GM21447 (cell line): ENCODE measurements at regions not wholly inside any gene's neighbourhood (a gene's known extent, or its start where the extent isn't known, plus 50 kb on each side); places are given as distances from the start of the nearest gene placed in this dataset.
"Not testable (repeated sequence)": the region's sequence is repeated elsewhere in the genome, so short reads cannot be mapped to it uniquely, and the experiment has no call there.

Experiments
- ATAC-seq: cut with Tn5 transposase; IDR thresholded peaks from one replicate; pipeline ENCODE4 v1.9.1; 2021; ENCODE audit not compliant: unreplicated experiment

DNA sequence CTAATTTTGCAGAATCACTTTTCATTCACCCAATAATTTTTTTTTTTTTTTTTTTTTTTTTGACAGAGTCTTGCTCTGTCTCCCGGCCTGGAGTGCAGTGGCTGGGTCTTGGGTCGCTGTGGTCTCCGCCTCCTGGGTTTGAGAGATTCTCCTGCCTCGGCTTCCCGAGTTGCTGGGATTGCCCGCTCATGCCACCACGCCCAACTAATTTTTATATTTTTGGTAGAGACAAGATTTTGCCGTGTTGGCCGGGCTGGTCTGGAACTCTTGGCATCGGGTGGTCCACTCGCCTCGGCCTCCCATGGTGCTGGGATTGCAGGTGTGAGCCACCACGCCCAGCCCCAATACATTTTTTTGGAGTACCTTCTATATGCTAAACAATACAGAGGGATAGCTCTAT lies 1120.0 kb upstream of the ATXN8OS start:
- ATAC-seq = no peak

DNA sequence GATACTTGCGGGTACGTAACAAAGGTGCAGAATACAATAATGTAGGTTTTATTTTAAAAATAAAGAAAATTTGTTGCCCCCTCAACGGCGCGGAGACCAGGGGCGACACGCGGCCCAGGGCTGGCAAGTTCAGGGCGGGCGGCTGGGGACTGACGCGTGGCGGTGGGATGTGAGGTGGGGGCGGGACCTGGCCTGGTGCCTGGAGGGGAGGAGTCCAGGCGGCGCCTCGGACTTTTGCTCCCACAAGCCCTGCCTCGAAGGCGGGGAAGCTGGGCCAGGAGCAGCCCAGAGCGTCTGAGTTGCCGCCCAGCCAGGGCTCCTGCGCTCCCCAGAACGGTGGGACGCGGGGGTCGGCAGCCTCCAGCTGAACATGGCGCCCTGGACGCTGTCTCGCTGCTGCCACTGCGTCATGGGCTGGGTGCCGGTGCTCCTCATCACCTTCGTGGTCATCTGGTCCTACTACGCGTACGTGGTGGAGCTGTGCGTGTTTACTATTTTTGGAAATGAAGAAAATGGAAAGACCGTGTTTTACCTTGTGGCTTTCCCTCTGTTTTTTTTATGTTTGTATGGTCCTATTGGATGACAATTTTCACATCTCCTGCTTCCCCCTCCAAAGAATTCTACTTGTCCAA lies 1122.8 kb upstream of the ATXN8OS start:
- ATAC-seq = no peak

DNA sequence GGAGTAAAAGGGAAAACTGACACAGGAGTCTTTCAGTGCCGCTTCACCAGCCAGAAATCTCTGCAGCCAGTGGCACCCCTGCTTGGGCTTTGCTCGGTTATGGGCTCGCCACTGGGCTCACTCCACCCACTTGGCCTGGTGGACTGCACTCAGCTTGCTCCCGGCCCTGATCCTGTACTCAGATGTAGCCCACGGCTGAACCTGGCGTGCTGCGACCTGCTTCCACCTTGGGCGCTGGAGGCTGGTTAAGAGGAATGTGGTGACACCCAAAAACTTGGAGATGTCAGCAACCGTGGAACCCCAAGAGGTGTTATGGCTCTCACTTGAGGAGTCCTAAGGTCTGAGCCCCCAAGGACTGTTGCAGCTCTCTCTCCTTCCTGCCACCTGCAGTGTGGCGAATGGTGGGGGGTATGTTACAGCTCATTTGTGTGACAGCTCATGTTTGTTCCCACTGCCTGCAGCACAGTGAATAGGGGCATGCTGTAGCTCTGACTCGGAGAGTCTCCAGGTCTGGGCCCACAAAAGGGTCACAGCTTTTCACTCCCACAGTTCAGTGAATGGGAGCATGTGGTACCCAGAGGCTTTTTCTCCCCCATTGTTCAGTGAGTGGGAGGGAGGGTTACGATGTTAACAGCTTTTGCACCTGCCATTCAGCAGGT lies 1124.5 kb upstream of the ATXN8OS start:
- ATAC-seq = no peak

DNA sequence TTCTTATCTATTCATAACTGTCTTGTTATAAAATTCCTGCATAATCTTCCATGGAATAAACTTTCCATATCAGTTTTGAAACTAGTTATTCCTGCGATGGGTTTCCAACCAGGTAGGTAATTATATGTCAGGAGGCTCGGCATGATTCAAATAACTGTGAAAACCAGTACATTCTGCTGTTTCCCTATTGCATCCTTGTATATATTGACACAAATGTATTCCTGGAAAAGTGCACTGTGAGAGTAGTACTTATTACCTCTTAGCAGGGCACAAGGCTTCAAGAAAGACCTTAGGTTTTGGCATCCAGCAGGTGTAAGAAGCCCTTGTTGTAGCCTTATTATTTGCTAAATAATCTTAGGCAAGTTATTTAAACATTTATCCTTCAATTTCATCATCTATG lies 1131.3 kb upstream of the ATXN8OS start:
- ATAC-seq = no peak

DNA sequence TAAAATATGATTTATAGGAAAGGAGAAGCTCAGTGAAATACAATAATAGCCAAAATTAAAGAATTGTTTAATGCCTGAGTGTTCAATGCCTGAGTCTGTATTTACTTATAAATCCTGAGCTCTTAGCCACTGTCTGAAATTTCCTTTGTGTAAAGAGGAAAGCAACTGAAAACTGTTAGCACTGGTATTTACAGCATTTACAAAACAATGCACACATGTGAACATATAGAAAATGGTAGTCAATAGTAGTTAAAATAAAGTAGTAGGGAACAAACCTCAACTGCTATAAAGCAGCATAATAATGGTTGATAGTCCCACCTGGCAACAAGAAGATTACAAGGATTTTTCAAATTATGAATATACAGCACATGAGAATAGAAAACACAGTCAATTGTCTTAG lies 1137.1 kb upstream of the ATXN8OS start:
- no peak for ATAC-seq

DNA sequence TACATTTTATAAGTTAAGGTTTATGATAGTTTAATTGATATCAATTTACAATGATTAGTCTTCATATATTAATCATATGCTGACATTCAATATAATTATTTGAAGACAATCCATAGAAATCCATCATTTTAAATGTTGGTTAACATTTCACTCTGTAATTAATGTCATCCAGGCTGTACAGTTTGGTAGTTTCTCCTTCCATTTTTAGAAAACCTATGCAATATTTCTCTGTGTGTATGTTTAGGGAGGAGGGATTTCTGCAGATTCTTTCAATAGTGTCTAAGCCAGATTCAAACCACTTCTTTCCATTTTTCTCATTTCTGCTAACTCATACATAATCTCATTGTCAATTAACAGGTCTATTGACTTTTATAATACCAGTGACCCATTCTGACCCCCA lies 1159.0 kb upstream of the ATXN8OS start:
- ATAC-seq = no peak

DNA sequence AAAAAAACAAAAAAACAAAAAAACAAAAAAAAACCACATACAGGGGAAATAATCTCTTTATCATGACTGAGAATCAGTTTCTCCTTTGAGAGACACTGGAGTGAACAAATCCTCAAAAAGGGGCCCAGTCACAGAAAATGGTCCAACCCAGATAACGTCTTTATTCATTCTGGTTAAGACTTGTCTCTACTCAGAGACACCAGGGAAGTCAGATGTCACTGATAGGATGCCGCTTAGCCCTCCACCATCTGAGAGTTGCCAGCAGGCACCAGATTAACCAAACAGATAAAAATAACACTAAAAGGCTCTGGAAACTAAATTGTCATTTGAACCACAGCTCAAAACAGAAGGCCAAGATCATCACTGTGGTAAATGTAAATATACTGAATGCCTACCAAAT lies 1163.4 kb upstream of the ATXN8OS start:
- no peak for ATAC-seq

DNA sequence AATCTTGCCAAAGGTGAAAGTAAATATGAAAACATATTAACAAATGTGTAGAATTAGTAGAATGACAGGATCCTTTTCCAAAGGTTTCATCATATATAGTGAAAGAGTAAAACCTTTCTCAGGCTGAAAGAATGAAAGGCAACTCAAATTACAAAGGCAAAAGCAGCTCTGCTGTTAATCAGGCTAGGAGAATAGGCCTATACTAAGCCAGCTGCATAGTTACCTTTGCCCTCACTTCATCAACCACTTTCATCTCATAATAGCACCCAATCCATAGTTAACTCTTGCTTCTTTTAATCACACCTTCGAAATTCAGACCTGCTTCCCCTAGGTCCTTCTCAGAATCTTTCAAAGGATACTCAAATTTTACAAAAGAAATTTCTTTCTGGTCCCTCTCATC lies 1167.6 kb upstream of the ATXN8OS start:
- no peak for ATAC-seq

DNA sequence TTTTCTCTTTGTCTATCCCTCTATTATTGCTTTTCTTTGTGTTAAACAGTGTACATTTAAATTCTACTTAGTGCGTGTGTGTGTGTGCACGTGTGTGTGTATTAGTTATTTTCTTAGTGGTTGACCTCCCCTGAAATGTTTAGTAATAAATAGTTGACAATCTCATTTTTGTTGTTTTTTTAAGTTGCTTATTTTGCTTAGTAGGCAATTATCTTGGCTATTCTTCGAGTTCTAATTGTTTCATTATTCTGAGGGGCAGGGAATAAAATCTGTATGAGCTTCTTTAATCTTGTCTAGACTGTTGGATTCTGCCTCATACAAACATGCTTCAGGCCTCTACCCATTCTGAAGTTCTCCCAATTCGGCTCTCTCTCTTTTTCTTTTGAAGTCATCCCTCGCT lies 1169.0 kb upstream of the ATXN8OS start:
- ATAC-seq = no peak

DNA sequence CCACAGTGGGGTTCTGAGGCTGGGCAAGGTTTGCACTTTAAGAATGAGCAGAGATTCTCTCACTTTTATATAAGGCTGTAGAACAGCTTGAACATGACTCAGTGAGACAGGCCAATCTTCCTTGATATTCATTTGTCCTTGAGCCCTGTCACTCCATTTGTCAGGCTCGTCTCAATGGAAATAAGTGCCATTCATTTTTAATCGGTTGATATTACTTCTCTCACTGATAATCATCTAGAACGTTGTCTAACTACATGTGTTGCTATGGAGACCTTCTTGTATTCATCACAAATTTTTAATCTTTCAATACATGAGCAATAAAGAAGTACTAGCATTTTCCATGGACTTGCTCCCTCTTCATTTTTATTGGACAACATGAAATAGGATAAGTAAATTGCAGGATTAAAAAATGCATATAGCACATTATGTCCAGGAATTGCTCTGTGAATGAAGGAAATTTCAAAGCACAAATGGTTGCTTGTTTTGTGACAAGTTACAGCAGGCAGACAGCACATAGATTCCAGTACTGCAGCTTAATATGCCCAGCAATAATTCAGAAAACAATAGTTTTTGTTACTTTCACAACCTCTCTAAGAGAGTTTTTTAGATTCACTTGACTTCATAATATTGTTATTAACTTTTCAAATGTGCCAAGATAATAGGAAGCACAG lies 1178.4 kb upstream of the ATXN8OS start:
- ATAC-seq = no peak

DNA sequence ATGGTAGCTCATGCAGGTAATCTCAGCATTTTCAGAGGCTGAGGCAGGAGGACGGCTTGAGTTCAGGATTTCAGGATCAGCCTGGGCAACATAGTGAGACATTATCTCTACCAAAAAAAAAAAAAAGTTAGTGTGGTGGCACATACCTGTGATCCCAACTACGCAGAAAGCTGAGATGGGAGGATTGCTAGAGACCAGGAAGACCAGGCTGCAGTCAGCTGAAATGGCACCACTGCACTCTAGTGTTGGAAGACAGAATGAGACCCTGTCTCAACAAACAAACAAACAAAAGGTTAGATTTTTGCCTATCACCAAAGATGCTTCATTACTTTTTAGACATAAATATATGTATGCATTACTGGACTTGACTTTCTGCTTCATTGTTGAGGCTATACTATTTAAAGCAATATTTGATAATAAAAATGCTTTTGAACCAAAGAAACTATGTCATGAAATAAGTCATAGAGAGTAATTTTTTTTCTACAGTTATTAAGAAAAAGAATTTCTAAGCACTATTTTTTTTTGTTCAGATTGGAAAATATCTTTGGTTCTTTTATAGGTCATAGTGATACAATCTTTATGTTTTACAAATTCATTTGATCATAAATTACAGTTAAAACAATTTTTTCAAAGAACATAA lies 1180.1 kb upstream of the ATXN8OS start:
- no peak for ATAC-seq

DNA sequence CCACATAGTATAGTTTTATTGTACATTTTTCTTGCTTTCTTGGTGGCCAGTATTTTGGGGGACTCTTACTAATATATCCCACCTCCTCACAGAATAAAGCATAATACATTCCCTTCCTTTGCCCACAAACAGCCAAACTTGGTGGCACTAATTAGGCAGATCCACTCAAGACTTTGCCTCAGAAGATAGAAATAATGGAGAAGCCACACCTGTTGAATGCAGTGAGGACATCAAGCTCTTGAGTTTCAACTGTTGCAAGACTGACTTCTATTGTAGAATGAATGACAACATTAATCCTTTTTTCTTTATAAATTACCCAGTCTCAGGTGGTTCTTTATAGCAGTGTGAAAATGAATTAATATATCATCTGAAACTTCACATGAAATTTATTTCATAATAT lies 1183.6 kb upstream of the ATXN8OS start:
- no peak for ATAC-seq

DNA sequence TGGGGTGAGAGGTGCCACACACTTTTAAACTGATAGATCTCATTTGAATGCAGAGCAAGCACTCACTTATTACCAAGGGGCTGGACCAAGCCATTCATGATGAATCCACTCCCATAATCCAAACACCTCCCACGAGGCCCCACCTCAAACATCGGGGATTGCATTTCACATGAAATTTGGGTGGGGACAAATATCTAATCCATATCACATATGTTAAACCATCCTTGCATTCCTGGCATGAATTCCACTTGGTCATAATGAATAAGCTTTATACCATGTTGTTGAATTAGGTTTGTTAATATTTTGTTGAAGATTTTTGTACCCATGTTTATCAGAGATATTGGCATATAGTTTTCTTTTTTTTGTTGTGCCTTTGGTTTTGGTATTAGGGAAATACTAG lies 1198.7 kb upstream of the ATXN8OS start:
- ATAC-seq = no peak

DNA sequence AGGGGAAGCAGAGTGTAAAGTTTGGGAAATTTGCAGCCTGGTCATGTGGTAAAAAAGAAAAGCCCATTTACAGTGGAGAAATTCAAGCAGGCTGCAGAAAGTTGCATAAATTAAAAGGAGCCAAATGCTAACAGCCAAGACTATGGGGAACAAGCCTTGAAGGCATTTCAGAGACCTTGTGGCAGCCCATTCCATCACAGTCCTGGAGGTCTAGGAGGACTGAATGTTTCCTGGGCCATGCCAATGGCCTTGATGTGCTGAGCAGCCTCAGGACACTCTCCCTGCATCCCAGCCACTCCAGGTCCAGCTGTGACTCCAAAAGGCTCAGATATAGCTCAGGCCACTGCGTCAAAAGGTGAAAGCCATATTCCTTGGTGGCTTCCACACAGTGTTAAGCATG lies 1202.4 kb upstream of the ATXN8OS start:
- no peak for ATAC-seq

DNA sequence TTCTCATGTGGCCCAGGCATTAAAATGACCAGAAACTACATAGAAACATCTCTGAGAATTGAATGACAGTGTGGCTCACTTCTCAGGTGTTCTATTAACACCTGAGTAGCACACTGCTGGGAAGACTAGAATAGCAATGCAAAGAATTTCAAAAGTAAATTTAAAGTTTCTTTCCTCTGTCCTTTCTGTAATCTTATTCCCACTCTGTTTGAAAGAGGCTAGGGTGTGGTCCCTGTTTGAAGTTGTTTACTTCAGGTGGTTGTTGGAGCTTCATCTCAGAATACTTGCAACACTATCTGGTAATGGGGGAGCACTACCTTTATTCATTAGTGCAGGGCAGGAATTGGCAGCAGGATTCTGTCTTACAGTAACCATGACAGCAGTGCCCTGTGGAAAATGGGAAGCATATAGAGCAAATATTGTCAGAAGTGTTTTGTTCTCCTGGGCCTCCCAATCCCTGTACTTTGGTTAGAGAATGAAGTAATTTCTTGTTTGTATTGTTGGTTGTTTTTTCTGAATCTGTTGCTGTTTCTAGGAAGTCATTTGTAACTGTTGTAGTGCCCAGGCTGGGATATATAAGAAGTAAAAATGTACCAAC lies 1210.2 kb upstream of the ATXN8OS start:
- no peak for ATAC-seq

DNA sequence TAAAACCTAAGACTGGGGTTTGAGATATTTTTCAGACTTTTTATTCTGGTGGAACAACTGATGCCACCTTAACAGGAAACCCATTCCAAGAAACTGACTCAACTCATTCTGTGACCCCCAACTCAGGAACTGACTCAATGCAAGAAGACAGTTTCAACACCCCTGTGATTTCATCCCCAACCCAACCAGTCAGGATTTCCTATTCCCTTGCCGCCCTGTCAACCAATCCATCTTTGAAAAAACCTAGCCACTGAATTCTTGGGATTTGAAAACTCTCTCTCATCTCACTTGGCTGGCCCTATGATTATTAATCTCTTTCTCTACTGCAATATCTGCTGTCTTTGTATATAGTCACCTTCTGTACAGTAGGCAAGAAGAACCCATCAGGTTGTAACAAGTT lies 1211.9 kb upstream of the ATXN8OS start:
- ATAC-seq = no peak

DNA sequence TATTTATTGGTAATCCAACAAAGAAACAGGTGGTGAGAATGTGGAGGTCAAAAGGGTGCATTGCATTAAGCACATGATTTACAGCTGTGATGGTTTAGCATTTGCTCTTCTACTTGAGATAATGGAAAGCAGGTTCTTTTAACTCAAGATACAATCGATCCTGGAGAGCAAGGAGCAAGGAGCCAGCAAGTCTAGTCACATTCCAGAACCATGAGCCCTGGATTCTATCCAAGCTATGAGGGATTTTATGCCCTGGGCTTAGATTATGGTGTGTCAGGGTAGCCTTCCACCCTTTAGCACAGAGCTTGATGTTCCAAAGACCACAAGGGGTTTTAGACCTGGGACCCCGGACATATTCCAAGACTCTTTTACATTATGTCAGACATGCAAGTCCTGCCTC lies 1213.9 kb upstream of the ATXN8OS start:
- ATAC-seq = not testable (repeated sequence)

DNA sequence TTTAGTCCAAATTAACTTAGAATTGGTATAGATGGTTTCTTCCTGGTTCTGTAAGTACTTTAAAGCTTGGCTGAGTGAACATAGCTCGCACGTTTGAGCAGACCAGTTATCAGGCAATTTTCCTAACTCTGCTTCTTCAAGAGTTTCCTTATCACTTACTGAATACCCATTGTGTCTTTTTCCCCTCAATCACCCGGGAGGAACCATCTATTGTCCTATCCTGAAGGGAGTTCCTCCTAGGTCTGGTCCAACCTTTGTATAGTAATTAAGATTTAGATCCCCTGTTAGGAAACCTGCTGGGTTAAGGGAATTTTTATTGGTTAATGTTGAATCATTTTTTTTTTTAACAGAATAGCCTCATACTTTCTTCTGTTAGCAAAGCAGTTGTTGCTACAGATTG lies 1215.0 kb upstream of the ATXN8OS start:
- not testable (repeated sequence) for ATAC-seq

DNA sequence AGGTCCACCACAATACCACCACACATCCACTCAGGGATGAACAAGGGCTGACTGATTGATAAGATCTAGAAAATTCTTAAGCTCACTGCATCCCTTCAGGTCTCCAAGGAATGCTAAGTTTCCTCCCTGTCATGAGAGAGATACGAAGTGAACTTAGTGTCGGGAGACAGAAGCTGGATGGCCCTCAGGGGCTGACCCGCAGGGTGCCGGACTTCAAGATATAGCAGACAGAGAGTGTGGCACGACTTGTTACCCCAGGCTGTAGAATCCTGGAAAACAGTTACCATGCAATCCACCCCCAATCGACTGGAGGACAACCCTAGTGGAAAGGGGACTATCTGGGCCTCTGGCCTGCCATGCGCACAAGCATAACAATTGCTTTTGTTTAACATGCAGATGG lies 1217.5 kb upstream of the ATXN8OS start:
- not testable (repeated sequence) for ATAC-seq

DNA sequence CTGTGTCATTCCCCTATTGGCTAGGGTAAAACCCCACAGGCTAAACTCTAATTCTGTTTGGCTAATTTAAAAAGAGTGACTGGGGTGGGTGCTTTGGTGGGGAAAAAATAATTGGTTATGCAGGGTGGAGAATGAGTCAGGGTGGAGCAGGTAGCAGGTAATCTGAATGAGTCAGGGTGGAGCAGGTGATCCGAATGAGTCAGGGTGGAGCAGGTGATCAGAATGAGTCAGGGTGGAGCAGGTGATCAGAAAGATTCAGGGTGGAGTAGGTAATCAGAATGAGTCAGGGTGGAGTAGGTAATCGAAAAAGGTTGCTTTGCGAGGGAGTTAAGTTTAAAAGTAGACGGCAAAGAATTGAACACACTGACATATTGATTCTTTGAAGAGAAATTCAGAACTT lies 1218.8 kb upstream of the ATXN8OS start:
- no peak for ATAC-seq

DNA sequence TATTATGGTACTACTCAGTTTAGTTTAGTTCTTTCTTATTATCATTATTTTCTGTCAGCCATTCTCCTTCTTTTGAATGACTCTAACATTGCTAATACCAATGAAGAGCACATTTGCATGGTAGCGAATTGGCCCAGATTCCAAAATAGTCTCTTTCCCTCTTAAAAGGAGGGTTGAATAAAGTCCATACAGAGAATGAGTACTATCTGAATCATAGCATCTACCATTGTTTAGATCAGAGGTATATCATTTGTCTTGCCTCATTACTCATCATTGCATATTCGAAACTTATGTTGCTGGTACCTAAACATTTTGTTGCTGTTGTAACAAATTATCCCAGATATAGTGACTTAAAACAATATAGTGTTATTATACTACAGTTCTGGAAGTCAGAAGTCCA lies 1235.3 kb upstream of the ATXN8OS start:
- ATAC-seq = no peak

DNA sequence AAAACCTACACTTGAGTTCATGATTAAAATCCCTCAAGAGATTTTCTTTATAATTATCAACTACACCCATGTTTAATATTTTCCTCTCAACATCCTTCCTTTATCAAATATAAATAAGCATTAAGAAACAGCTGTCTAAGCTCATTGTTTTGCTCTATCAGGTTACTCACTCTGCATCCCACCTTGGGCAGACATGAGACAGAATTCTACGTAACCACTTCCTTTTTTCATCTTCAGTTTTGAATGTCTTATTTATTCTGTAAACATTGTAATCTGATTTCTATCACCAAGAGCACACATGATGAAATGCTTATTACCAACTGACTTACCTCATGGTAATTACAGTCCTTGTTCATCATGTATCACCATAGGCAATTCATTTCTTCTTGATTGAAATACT lies 1256.6 kb upstream of the ATXN8OS start:
- ATAC-seq = no peak
